HepG2 (cell line): ENCODE measurements at regions not wholly inside any gene's neighbourhood (a gene's known extent, or its start where the extent isn't known, plus 50 kb on each side); places are given as distances from the start of the nearest gene placed in this dataset.

Experiments
- CEBPZ ChIP-seq: IDR thresholded peaks from 2 replicates; pipeline ENCODE4 v1.6.1; 2012; ENCODE audit warnings: low read length, improper control_type of control experiment
- CTCF ChIP-seq: sonication (generic); formaldehyde crosslinking; IDR thresholded peaks from 2 replicates; pipeline ENCODE4 v1.5.0; 2020; ENCODE audit warnings: mild to moderate bottlenecking, missing genetic modification reagents, moderate library complexity
- ELF1 ChIP-seq: sonication (generic); formaldehyde crosslinking; IDR thresholded peaks from 2 replicates; pipeline ENCODE4 v1.4.0; 2020; ENCODE audit warnings: missing genetic modification reagents
- ETV5 ChIP-seq: IDR thresholded peaks from 2 replicates; pipeline ENCODE4 v1.6.1; 2018; ENCODE audit warnings: missing biosample characterization, missing genetic modification reagents, inconsistent platforms, borderline replicate concordance
- FOXP4 ChIP-seq: sonication (generic); formaldehyde crosslinking; IDR thresholded peaks from 2 replicates; pipeline ENCODE4 v1.4.0; 2020; ENCODE audit warnings: missing genetic modification reagents
- ISL2 ChIP-seq: sonication (generic); formaldehyde crosslinking; IDR thresholded peaks from 2 replicates; pipeline ENCODE4 v1.5.0; 2020; ENCODE audit warnings: missing genetic modification reagents
- JUNB ChIP-seq: sonication (generic); formaldehyde crosslinking; IDR thresholded peaks from 2 replicates; pipeline ENCODE4 v1.8.0; 2022; ENCODE audit warnings: missing genetic modification reagents, mild to moderate bottlenecking, borderline replicate concordance
- MTF1 ChIP-seq: sonication (generic); formaldehyde crosslinking; IDR thresholded peaks from 2 replicates; pipeline ENCODE4 v1.5.0; 2020; ENCODE audit warnings: missing genetic modification reagents
- NFYB ChIP-seq: sonication (generic); formaldehyde crosslinking; IDR thresholded peaks from 2 replicates; pipeline ENCODE4 v1.4.0; 2020; ENCODE audit warnings: missing genetic modification reagents
- RAD51 ChIP-seq: fragments of 450-650 bp; IDR thresholded peaks from 2 replicates; pipeline ENCODE4 v1.6.1; 2016; ENCODE audit warnings: borderline replicate concordance
- RFX5 ChIP-seq: IDR thresholded peaks from 2 replicates; pipeline ENCODE4 v1.6.1; 2011; ENCODE audit warnings: low read depth, low read length, improper control_type of control experiment

GRCh38 chr5:108642170-108642906, 105.4 kb upstream of the FER start:
- TF ChIP-seq ELF1 (CRISPR knock-in tag), result no peak
- TF ChIP-seq RFX5, result no peak
- TF ChIP-seq CEBPZ, result no peak
- TF ChIP-seq CTCF (CRISPR knock-in tag), result peak; percentile 88
- TF ChIP-seq ETV5 (CRISPR knock-in tag), result no peak
- no peak for TF ChIP-seq FOXP4
- TF ChIP-seq ISL2, result no peak
- TF ChIP-seq JUNB (CRISPR knock-in tag), result no peak
- no peak for TF ChIP-seq RAD51
- no peak for TF ChIP-seq NFYB
- TF ChIP-seq MTF1 (CRISPR knock-in tag), result no peak
